A673 (cell line): ENCODE measurements at regions not wholly inside any gene's neighbourhood (a gene's known extent, or its start where the extent isn't known, plus 50 kb on each side); places are given as distances from the start of the nearest gene placed in this dataset.

Experiments
- CTCF ChIP-seq: fragments of 300-800, 200-600 bp; sonication (generic); conservative IDR thresholded peaks from 2 replicates; pipeline ENCODE4 v1.5.1; 2017; ENCODE audit warnings: low read depth, mild to moderate bottlenecking, antibody characterized with exemption, low read length, moderate library complexity, mixed read lengths
- EZH2 ChIP-seq: fragments of 200-600 bp; sonication (generic); IDR thresholded peaks from 2 replicates; pipeline ENCODE4 v1.6.1; 2017; ENCODE audit warnings: borderline replicate concordance, low read depth, mild to moderate bottlenecking, mixed read lengths, antibody characterized with exemption, low read length; ENCODE audit not compliant: poor library complexity, severe bottlenecking

GRCh38 chr9:109880276-109881169 is 100.5 kb downstream of the PALM2AKAP2 start:
- TF ChIP-seq CTCF (peak; percentile 71), EZH2 (no peak)
